GM18868 (cell line): ENCODE measurements at regions not wholly inside any gene's neighbourhood (a gene's known extent, or its start where the extent isn't known, plus 50 kb on each side); places are given as distances from the start of the nearest gene placed in this dataset.

ENCODE experiments used
- ATAC-seq: cut with Tn5 transposase; IDR thresholded peaks from one replicate; pipeline ENCODE4 v1.9.1; 2021; ENCODE audit warnings: mild to moderate bottlenecking, moderate library complexity; ENCODE audit not compliant: unreplicated experiment

DNA sequence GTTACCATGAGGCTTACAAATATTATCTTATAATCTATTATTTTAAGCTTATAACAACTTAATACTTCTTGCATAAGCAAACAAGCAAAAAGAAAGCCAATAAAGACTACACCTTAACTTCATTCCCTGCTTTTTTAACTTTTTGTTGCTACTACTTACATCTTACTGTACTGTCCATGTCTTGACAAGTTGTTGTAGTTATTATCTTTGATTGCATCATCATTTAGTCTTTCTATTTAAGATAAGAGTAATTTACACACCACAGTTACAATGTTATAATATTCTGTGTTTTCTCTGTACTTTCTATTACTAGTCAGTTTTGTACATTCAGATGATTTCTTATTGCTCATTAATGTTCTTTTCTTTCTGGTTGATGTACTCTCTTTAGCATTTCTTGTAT, 346.6 kb downstream of the SMARCA1 start:
- ATAC-seq: no peak

DNA sequence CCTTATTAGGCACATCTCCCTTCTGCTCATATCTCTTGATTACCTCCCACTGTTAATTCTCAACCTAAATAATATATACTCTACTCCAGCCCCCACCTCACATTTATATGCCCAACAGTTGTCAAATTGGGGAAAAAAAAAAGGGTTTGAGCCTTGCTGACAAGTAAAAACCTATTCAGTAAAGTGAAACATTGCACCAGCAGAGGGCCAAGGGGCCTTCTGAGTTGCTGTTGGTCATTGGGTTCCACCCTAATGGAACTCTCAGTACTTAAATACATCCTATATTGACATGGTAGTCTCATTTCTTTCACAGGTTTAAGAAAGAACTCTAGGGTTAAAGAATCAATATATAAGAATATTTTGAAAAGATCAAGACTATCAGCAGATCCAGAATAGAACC, 362.2 kb downstream of the SMARCA1 start:
- ATAC-seq: no peak

DNA sequence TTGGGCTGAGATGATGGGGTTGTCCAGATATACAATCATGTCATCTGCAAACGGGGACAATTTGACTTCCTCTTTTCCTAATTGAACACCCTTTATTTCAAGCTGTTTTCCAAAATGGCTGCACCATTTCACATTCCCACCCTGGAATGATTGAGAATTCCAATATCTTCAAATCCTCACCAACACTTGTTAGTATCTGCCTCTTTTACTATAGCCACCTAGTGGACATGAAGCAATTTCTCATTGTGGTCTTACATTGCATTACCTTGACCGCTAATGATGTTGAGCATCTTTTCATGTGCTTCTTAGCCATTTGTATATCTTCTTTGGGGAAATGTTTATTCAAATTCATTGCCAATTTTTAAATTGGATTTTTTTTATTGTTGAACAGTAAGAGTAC, 364.8 kb downstream of the SMARCA1 start:
- no peak for ATAC-seq

- no peak for ATAC-seq
These were observed 377.4 kb downstream of the SMARCA1 start for GRCh38 chrX:129145840-129146272.

GRCh38 chrX:129145385-129145784, 377.9 kb downstream of the SMARCA1 start:
- no peak for ATAC-seq

- ATAC-seq: no peak
These were observed 378.9 kb downstream of the SMARCA1 start for GRCh38 chrX:129144172-129145038.

GRCh38 chrX:129139837-129140598, 383.3 kb downstream of the SMARCA1 start:
- ATAC-seq: no peak

- no peak for ATAC-seq
These were observed 398.0 kb downstream of the SMARCA1 start for GRCh38 chrX:129125122-129125914.

DNA sequence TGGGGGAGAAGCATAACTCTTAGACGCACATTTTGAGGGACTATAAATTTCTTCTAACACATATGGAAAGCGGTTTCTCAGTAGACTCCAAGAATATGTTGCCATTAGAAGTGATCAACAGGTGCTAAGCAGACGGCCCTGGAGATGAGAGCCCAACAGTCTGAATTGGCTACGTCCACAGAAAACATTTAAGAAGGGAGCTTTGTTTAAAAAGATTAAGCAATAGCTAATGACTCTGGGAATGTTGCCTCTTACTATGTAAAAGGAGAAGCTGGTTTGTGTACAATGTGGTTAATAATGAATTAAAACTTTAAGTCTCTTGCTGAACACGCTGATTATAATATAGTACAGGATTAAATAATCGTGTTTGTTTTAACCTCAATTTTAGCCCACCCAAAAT, 399.5 kb downstream of the SMARCA1 start:
- ATAC-seq: no peak

- ATAC-seq: no peak
These were observed 406.4 kb downstream of the SMARCA1 start for GRCh38 chrX:129116676-129117470.

GRCh38 chrX:129115935-129116334, 407.4 kb downstream of the SMARCA1 start:
- no peak for ATAC-seq

GRCh38 chrX:129115104-129115503, 408.2 kb downstream of the SMARCA1 start:
- peak; percentile 96 for ATAC-seq

- no peak for ATAC-seq
These were observed 412.1 kb downstream of the SMARCA1 start for GRCh38 chrX:129111081-129111798.

DNA sequence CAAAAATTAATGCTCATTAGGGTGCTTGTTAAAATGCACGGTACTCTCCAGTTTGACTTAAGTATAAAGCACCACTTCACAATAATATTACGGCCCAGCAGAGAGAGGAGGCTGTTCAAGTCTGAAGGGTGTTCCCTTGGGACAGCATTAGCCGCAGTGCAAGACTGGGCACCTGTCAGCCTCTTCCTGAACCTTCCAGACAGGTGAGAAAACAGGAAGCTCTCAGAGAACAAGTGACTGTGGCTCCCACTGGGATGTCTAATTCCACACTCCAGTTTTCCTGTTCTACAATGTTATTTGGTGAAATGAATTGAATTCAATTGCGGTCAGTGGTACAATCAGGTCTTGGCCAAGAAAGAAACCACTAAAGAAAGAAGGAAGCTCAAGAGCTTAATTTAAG, 414.4 kb downstream of the SMARCA1 start:
- ATAC-seq: no peak

DNA sequence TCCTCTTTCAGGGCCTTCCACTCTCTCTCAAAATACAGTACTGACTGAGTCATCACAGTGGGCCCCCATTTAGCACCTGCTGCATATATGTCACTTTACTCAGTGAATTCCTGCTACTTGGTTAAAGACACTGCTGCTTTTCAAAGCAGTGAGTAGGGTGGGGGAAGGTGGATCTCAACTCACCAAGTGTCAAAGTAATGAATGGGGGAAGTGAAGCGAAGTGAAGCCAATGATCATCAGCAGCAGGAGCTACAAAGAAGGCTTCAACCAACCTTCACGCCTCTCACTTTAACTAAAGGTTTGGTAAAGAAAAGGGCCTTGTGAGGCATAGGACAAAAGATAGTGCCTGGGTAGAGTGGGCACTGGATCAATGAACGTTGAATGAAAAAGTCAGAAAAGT, 424.1 kb downstream of the SMARCA1 start:
- no peak for ATAC-seq

GRCh38 chrX:129097668-129098067, 425.6 kb downstream of the SMARCA1 start:
- ATAC-seq: no peak

DNA sequence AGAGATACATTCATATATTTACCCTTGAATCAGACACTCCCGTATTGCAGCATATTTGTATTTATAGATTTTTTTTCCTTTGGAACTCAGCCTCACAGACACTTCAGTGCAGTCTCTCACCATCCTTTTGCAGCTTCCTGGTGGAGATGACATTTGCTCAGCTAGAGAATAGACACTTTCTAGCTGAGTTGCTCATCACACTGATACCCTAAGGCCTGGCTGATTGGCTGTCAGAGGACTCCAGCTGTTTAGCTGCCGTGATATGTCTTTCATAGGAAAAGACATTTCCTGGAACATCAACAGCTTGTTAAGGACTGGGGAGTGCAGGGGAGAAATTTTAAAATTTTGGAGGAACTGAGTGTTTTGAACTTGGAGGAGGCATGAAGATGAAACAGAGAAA, 429.6 kb downstream of the SMARCA1 start:
- ATAC-seq: no peak

GRCh38 chrX:129092757-129093156, 430.5 kb downstream of the SMARCA1 start:
- no peak for ATAC-seq

GRCh38 chrX:129092242-129092641, 431.0 kb downstream of the SMARCA1 start:
- no peak for ATAC-seq

- no peak for ATAC-seq
These were observed 432.2 kb downstream of the SMARCA1 start for GRCh38 chrX:129091097-129091496.
